ENCODE measurements at regions not wholly inside any gene's neighbourhood (a gene's known extent, or its start where the extent isn't known, plus 50 kb on each side); places are given as distances from the start of the nearest gene placed in this dataset.

- TF ChIP-seq ZFX (IDR thresholded peaks at IDR 0.05) (no peak), CTCF (conservative IDR thresholded peaks at IDR 0.05) (no peak)
These were observed 76.3 kb upstream of the LMNTD1 start for GRCh38 chr12:25629341-25629740.

All from C4-2B (cell line).